IPS-NIHi7 (cell line): ENCODE measurements at regions not wholly inside any gene's neighbourhood (a gene's known extent, or its start where the extent isn't known, plus 50 kb on each side); places are given as distances from the start of the nearest gene placed in this dataset.

Experiments used
- DNase-seq: peaks from one replicate; pipeline ENCODE4 v3.0.0; 2012; ENCODE audit warnings: mixed read lengths; ENCODE audit errors: extremely low spot score

DNA sequence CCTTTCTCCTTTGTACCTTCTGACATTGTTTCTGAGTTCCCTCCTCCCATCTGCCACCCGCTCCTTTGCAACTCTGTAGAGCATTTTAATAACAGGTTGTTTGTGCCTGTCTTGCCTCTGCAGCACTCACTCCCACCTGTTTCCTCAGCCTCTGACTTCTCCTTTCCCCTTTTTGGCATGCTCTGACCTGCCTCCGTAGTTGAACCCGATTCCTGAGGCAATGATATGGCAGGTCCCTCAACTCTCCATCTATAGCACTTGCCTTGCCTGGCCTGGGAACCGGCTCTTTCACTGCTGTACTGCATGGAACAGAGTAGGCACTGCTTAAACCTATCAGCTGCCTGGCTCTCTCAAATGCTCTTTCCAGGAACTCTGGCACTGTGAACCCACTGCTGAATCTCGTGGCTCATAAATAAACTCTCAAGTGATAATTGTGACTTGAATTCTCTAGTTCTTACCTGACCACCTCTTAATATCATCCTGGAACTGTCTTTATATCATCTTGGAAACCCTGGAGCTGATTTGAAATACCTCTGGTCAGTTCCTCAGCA is 50.3 kb downstream of the UTRN start:
- DNase-seq, result no peak

DNA sequence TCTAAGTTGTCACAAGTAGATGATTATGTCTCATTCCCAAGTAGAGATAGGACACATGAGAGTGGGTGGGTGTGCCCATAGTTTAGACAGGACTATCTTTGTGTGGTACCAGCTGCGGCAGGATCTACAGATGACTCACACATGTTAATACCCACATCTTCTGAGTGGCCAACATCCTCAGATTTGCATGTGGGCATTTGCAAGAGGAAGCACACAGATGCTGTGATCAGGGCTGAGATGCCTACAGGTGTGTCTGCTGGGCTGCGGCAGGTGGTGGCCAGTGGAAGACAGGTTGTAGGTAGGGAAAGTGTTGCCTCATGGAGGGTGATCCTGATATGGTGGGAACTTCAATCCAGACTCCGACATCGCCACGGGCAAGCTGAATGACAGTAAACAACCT is 50.8 kb downstream of the UTRN start:
- no peak for DNase-seq

DNA sequence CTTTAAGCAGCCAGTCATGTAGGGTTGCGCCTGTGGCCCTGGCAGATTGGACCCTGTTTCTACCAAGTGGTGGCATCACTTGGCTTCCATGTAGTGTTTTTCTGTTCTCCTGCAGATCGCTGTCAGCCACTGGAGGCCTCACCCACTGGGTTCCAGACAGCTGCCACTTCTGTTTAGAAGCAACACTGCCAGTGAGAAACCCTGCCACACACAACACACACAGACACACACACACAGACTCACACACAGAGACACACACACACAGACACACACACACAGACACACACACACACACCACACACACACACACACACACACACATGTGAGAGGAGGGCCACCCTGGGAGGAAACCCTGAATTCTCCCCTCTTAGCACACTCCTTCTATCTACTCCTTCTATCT is 51.8 kb downstream of the UTRN start:
- DNase-seq, result no peak

DNA sequence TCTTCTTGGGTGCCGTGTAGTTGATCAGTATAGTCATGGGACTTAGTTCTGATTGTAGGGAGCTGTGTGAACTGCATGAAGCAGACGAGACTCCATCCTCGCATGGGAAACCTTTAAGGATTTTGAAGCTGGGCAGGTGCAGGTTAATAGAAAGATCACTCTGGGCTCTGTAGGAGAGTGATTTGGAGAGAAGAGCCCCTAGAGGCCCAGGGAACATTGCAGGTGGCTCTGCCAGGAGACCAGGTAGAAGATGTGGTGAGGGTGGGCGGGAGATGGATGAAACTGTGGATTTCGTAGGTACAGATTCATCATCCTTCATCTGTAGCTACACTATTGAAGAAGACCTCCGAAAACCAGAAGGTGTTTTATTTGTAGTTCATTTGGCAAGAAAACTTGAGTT is 53.3 kb downstream of the UTRN start:
- DNase-seq, result no peak

DNA sequence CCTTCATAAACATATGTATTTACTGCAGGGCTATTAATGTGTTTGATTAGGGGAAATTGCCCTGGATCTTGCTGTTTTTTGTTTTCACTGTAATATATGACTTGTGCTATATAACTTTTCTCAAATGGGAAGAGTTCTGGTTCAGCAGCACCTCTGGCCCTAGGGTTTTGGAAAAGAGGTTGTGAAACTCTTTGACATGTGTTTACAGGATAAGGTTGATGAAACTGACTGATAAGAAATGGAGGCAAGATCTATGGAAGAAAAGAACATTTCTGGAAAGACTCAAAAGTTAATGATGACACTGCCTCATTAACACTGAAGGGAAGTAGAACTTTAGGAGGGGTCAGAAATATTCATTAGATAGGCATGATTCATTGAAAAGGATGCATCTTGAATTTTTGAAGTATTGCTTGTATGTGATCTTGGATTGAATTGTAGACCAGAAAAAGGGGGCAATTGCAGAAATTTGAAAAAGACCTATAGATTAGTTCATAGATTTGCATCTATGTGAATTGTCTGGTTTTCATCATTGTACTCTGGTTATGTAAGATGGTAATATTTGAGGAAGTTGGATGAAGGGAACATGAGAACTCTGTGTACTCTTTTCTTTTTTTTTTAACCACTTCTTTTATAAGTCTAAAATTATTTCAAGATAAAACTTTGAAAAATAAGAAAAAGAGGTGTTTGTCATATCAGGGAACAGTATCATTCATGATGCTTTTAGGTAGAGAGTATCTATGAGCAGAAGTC is 54.0 kb downstream of the UTRN start:
- DNase-seq, result no peak

DNA sequence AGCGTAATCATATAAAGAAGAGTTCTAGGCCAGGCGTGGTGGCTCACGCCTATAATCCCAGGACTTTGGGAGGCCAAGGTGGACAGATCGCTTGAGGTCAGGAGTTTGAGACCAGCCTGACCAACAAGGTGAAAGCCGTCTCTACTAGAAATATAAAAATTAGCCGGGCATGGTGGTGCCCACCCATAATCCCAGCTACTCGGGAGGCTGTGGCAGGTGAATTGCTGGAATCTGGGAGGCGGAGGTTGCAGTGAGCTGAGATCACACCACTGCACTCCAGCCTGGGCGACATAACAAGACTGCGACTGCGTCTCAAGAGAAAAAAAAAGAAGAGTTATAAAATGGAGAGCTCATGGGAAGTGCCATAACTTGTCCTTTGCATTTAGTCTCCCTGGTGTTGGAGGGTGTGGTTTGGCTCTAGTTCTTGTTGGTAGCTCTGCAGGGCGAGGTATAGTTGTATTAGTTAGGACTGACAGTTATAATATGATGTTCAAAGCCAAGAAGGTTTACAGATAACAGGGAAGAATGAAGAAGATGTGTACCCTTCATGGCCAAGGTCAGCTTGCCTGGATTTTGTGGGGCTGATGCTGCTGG is 54.8 kb downstream of the UTRN start:
- no peak for DNase-seq

DNA sequence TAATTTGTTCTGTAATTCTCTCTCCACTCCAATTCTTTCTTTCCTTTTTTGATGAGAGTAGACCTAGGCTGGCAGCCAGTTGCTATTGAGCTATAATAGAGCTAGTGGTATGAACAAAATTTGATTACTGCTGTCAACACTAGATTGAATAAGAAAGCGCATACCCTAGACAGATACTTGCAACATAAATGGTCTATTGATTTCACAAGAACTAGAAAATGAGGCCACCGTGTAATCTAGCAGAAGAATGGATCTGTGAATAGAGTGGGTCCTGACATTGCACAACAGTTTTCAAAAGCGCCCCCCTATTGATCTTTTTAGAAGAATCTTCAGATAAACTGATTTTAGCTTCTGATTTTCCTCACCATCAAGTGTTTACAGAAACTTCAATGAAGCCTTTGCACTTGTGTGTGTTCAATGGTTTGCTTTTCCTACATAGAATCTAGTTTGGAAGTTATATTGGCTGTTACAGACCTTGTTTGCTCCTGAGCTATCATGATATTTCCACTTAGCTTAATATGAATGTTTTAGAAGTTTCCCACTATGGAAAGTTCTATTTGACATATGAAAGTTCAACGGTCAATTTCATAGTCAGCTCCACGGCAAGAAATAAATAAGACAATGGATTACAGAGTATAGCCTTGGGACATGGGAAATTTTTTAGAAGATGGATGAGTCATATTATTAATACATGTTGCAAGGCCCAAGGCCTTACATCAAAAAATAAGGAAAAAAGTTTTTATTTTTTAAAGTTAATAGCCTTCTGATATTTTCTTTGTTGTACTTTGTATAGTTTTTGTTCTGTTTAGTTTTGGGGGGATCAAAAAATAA is 55.6 kb downstream of the UTRN start:
- no peak for DNase-seq

DNA sequence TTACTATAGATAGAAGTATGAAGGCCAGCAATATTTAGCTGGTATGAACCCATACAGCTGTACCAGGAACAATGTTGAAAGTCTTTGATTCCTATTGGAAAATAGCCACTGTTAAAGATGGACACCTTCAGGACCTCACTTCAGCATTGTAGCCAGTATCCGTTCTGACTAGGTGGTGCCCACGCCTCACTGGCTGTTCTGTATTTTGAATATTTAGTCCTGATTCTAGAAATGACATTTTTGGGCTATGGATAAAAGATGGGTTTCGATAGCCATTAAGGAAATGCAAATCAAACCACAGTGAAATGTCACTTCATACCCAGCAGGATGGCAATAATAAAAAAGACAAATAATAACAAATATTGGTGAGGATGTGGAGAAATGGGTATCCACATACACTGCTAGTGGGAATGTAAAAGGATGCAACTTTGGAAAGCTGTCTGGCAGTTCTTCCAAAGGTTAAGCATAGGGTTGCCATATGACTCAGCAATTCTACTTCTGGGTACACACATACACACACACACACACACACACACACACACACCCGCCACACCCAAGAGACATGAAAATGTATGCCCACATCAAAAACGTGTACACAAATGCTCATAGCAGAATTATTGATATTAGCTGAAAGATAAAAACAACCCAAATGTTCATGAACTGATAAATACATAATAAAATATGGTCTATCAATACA is 56.8 kb downstream of the UTRN start:
- DNase-seq, result no peak

DNA sequence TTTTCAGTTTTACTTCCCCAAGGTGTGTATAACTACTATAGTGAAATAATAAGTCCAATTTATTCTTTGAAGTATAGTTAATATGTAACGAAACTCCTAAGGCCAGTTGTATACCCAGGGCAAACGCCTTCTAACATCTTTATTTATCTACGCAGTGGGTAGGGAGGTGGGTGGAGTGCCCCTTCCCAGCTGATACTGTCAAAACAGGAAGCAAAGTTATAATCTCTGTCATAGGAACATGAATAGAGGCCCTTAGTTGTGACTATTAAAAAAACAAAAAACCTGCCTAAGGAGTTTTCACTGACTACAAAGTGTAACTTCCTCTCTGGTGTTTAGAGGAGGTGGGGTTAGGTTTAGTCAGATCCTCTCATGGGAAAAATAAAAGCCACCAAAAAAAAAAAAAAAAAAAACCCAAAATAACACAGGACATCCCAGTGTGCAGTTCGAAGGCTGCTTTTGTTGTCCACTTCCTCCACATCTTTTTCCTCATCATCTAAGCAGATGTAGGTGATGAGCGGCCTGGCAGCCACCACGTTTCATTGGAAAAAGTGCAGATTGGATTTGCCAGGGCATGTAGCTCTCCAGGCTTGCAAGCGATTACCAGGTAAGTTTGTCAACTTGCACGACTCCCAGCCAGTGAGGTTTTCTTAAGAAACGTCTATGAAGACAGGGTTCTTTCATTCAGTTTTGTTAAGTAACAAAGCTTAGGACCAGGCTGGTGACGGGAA is 58.7 kb downstream of the UTRN start:
- DNase-seq, result no peak

DNA sequence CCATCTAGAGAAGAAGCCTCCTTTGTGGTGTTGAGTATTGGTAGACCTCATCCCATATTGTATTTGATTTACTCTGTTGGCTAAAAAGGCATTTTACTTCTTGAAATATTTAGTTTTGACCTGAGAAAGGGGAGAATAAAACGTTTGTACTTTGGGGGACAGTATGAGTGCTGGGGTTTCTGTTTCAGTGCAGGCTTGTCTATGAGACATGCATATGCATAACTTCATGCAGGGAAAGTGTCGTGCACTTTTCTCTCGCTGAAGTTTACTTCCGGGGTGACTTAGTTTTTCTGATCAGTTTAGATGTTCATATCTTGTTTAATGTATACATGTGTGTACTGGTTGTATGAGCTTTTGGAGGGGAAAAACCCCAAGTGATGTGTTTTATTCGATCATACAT is 59.5 kb downstream of the UTRN start:
- DNase-seq, result no peak

DNA sequence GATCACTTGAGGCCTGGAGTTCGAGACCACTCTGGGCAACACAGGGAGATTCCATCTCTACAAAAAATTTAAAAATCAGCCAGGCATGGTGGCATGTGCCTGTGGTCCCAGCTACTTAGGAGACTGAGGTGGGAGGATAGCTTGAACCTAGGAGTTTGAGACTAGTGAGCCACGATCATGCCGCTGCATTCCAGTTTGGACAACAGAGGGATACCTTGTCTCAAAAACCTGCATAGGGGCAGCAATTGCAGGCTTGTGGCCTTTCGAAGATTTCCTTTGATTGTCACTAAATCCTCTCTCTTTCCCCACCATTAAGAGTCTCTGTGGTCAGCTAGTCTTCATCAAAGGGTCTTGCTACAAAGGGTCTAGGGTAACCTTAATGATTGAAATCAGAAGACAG is 60.3 kb downstream of the UTRN start:
- DNase-seq, result no peak

DNA sequence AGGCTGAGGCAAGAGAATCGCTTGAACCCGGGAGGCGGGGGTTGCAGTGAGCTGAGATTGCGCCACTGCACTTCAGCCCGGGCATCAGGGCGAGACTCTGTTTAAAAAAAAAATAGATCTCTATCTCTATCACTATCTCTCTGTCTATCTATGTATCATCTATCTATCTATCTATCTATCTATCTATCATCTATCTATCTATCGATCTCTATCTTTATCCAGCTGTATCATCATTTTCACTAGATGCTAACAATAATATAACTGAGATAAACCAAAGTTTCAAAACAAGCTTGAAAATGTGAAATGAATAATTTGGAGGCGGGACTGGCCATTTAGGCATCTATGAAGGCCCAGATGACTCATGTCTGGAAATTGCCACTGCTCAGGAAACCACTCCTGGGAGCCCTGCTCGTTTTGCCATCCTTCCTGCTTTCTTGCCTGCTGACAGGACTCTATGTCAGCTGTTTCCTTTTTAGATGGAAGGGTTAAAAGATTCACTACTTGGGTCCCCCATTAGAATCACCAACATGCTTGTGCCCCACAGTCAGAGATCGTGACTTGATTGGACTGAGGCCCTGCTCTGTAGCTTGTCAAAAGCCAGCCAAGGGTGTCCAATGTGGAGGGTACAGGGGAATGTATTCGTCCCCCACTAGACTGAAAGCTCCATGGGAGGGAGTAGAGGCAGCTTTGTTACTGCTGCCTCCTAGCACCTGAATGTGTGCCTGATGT is 61.7 kb downstream of the UTRN start:
- DNase-seq, result no peak

DNA sequence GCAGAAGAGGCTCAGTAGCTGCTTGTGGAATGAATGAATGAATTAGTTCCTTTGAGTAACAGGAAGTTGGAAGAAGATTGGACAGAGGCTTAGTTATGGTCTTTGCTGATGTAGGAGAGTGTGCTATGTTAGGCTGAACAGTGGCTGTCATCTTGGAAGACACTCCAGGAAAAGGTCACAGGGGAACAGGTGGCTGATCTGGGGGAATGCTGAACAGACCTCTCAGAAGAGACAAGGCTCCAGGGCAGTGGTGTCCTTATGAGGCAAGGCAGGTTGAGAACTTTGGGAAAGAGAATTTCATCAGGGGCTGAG is 62.3 kb downstream of the UTRN start:
- DNase-seq, result no peak

DNA sequence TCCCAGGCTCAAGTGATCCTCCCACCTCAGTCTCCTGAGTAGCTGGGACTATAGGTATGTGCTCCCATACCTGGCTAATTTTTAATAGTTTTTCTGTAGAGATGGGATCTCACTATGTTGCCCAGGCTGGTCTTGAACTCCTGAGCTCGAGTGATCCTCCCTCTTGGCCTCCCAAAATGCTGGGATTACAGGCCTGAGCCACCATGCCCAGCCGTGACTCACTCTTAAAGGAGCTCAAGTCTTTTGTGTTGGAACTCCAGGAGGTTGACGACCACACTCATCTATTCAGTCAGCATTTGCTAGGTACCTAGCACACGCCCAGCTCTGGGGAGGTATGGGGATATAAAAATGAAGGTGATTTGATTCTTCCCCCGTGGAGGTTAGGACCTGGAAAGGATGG is 62.8 kb downstream of the UTRN start:
- DNase-seq, result no peak

DNA sequence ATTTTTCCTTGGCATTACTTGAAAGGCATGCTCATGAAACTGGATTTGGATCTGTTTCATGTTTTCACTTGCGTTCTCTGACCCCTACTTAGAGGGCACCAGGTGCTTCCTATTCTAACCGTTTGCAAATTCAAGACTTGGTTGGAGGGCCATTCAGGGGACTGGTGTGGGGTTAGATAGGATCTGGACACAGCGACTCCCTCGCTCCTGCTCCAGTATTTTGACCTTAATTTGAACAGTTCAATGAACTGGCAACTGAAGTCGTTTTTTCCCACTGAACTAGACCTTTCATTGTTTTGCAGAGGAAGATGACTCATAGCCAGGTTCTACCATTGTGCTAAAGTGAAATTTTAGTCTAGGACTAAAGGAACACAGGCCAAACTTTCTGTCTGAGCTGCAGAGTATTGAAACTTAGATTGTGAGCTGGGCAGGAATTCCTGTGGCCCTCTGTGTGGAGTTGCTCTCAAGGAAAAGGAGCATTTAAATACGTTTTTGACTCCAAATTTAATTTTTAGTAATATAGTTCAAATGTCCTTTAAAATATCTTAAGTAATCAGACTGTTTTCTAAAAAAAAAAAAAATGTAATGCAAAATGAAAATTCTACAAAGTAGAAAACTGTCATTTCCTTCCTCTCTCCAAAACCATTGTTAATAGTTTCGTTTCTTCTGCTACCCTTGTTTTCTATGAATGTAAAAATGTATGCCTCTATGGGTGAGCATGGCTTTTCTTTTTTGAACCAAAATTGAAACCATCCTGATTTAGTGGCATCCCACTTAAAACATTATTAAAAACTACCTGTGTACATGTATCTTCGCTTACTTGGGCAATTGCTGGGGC is 64.8 kb downstream of the UTRN start:
- no peak for DNase-seq

DNA sequence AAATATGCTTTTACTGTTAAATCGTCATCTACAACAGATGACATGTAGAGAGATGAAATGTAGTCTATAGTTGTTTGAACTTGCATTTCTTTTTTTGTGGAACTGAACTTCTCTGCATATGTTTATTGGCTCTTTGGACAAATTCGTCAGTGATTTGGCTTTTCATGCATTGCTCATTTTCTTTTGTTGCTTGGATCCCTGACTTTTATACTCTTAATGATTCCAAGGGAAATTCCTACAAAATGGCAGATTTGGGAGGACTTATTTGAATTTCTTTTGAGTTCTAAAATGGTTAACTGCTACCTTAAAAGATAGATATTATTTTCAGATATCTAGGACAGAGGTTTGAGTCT is 65.4 kb downstream of the UTRN start:
- DNase-seq, result no peak

DNA sequence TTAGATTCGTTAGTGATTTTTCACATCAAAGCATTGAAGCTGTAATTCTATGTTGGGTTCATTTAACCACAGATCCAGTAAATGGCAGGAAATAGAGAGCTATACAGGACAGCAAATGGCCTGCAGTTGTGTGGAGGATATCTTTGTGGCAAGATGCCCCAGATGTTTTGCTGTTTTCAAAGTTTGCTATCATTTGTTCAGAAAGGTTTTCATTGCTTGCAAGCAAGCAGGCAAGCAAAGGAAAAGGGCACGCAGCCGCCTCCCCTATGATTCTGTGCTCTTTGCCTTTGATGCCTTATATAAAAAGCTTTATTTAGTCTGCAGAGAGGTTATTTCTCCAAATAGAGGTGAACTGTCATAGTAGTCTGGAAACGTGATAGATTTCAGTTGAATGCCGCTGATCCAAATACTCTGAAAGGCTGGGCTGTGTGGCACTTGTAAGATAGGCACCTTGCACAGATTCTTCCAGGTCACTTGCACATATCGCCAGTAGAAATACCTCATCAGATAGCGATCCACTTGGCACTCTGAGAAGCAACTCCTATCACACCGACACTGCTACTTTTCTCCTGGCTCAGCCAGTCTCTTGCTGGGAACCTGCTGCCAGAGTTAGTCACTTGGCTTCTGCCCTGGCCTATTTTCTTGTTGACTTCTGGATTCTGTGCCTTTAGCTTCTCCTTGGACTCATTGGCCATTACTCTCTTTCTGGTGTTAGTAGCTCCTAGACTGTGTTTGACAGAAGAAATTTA is 66.4 kb downstream of the UTRN start:
- no peak for DNase-seq

DNA sequence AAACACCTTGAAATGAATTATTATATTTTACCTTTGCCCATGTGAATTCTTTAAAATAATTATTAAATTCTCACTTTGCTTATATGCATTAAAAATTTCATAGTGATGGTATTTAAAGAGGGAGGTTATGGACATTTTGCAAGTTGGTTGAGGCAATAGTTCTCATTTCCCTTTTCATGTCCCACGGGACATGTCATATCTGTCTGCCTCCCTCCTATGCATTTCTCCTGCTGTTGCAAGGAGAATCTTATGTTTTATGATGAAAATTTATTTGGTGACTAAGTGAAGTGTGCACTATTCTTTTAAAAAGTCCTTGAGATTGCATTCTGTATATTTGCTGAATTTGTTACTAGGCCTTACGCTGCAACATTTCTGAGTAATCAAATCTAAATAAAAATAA is 67.2 kb downstream of the UTRN start:
- DNase-seq, result no peak

DNA sequence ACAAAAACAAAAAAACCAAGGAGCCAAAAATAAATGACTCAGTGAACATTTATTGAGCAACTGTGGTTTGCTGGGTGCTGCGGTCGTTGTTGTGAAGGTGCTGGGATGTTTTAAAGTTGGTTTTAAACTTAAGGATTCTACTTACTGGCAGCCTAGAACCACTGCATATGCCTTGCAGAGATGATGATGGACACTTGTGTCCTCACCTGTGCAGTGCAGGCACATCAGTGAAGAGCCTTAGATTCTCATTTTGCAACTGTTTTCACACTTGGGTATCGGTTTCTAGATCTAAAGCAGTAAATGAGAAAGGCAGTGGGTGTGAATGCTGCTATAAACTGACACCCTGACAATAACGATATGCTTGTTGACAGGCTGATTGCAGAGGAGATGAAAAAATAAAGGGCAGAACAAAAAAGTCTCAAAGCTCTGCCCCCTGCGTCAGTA is 68.8 kb downstream of the UTRN start:
- DNase-seq, result no peak
